ENCODE measurements at regions not wholly inside any gene's neighbourhood (a gene's known extent, or its start where the extent isn't known, plus 50 kb on each side); places are given as distances from the start of the nearest gene placed in this dataset.

- DNase-seq (ENCODE audit: low read depth, low spot score) = peak; percentile 69
Observed at GRCh38 chr4:115356176-115356575, 242.8 kb upstream of the NDST4 start.

- no peak for DNase-seq (ENCODE audit: low read depth, low spot score)
Observed at GRCh38 chr4:115355329-115355728, 241.9 kb upstream of the NDST4 start.

DNA sequence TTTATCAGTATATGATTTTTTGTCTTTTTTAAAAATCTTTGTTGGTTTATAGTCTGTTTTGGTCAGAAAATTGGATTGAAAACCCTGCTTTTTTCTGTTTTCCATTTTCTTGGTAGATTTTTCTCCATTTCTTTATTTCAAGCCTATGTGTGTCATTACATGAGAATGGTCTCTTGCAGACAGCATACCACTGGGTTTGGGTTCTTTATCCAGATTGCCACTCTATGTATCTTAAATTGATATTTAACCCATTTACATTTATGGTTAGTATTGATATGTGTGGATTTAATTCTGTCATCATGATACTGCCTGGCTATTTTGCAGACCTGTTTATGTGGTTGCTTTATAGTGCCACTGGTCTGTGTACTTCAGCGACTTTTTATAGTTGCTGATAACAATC lies 239.9 kb upstream of the NDST4 start:
- DNase-seq (ENCODE audit: low read depth, low spot score) = no peak

- DNase-seq (ENCODE audit: low read depth, low spot score) = no peak
Observed at GRCh38 chr4:115343171-115343570, 229.8 kb upstream of the NDST4 start.

DNA sequence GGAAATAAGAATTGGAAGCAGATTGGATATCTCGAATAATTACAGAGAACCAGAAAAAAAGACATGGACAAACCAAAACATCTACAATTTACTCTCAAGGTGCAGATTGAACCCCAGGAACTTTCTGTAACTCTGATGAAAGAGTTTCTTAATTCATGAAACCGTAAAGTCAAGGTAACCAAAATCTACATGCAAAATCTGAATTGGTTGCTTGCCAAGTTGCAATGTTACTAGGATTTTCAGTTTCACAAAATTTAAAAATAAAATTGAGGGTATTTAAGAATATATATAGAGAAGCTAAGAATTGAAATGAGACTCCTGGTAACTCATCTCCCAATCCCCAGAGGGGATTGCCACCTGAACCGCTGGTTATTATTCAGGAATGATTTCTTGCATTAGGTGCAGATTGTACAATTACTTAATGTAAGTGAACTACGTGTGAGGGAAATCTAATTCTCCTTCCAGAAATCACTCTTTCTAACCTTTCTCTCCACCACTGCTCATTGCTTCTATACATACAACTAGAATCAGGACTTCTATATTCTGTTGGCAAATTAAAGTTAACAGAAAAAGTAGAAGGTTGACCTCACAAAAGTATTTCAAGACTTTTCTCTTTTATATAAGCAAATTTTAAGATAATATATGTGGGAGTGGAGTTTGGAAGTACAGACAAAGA lies 221.5 kb upstream of the NDST4 start:
- DNase-seq (ENCODE audit: low read depth, low spot score) = no peak

GRCh38 chr4:115332078-115332477 lies 218.7 kb upstream of the NDST4 start:
- DNase-seq (ENCODE audit: low read depth, low spot score) = no peak

DNA sequence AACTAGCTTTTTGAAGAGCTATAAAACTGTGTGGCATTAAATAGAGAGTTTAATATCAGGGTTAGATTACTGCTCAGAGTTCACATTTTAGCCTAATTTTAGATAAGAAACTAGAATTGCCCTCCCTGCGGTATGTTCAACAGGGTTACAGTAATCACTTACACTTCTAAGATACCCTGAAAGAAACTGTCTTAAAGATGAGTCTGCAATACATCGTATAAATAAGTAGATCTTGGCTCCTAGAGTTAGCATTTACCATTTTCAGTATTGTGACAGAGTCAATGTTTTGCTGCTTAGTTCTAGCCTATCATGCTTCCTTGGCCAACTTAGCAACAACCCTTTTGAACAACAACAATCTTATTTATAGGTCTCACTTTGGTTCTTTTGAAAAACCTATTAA lies 217.8 kb upstream of the NDST4 start:
- no peak for DNase-seq (ENCODE audit: low read depth, low spot score)

GRCh38 chr4:115325836-115326235 lies 212.4 kb upstream of the NDST4 start:
- peak; percentile 31 for DNase-seq (ENCODE audit: low read depth, low spot score)

DNA sequence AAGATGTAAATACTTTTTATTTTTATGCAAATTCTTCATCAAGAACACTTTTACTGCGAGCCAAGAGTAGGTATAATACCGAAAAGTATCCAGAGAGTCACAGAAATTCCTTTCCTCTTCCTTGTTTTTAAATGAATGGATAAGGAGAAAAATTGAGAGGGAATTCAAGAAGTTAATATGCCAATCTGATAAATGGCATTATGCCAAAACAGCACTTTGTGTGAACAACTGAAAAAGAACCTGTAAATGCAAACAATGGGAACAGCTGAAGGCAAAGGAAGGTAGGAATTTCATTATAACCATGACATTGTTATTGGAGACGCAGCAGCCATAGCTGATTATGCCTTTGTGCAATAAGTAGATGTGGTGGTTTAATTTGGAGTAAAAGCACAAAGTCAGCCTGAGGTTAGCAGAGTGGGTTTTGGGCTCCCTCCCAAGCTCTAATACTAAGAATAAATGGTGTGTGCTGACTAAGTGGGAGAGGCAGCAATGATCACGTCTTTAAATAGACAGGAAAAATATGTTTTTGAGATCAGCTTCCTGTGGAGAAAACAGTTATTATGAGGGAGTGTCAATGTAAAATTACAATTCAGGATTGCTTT lies 209.8 kb upstream of the NDST4 start:
- DNase-seq (ENCODE audit: low read depth, low spot score) = peak; percentile 52

DNA sequence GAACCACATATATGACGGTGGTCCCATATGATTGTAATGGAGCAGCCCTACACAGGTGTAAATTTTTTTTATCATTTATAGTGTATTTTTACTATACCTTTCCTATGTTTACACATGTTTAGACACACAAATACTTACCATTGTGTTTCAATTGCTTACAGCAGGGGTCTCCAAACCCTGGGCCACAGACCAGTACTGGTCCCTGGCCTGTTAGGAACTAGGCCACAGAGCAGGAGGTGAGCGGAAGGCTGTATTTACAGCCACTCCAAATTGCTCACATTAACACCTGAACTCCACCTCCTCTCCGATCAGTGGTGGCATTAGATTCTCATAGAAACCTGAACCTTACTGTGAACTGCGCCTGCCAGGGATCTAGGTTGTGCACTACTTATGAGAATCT lies 201.8 kb upstream of the NDST4 start:
- no peak for DNase-seq (ENCODE audit: low read depth, low spot score)

GRCh38 chr4:115310641-115311040 lies 197.2 kb upstream of the NDST4 start:
- DNase-seq (ENCODE audit: low read depth, low spot score) = no peak

- DNase-seq (ENCODE audit: low read depth, low spot score) = no peak
Observed at GRCh38 chr4:115294717-115295116, 181.3 kb upstream of the NDST4 start.

- DNase-seq (ENCODE audit: low read depth, low spot score) = no peak
Observed at GRCh38 chr4:115293093-115293462, 179.7 kb upstream of the NDST4 start.

GRCh38 chr4:115292320-115293092 lies 179.1 kb upstream of the NDST4 start:
- no peak for DNase-seq (ENCODE audit: low read depth, low spot score)

- DNase-seq (ENCODE audit: low read depth, low spot score) = no peak
Observed at GRCh38 chr4:115287426-115287825, 174.0 kb upstream of the NDST4 start.

DNA sequence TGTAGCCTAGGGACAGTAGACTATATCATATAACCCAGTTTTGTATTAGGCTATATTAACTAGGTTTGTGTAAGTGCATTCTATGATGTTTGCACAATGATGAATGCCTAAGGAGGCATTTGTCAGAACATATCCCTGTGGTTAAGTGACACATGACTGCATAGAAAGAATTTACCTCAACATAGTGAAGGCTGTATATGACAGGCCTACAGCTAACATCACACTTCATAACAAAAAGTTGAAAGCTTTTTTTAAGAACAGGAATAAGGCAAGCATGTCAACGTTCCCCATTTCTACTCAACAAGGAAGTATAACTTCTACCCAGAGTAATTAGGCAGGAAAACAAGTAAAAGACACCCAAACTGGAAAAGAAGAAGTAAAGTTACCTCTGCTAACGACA lies 165.9 kb upstream of the NDST4 start:
- peak; percentile 5 for DNase-seq (ENCODE audit: low read depth, low spot score)

- DNase-seq (ENCODE audit: low read depth, low spot score) = no peak
Observed at GRCh38 chr4:115278830-115279229, 165.4 kb upstream of the NDST4 start.

GRCh38 chr4:115275615-115276014 lies 162.2 kb upstream of the NDST4 start:
- DNase-seq (ENCODE audit: low read depth, low spot score) = no peak

DNA sequence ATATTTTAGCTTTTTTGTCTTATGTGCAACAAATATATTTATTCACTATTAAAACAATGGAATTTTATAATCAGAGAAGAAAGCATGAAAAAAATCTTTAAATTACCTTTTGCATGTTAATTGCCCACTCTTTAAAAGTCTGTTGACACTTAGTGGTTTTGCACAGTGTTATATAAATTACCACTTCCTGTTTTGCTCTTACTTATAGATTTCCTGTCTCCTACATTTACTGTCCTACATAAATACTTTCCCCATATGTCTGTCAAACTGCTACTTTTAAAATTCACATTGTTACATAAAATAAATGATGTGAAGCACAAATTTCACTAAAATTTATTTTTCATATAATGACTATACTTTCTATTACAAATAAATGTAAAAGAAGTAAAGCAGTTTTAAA lies 161.1 kb upstream of the NDST4 start:
- DNase-seq (ENCODE audit: low read depth, low spot score) = no peak

DNA sequence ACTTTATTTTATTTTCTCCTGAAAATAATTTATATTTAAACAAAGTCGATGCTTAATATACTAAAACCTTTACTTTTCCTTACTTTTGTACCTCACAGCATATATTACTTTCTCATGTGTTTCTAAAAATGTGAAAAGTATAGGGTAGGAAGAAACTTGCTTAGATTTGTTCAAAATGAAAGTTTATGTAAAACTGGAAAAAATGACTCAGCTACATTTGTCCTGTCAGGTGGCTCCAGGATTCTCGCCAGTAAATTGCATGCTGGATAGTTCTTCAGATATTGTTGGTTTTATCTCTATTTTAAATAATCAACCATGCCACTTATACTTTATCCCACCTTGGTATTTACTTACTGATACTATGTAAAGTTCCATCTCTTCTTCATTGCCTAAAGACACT lies 159.2 kb upstream of the NDST4 start:
- no peak for DNase-seq (ENCODE audit: low read depth, low spot score)

DNA sequence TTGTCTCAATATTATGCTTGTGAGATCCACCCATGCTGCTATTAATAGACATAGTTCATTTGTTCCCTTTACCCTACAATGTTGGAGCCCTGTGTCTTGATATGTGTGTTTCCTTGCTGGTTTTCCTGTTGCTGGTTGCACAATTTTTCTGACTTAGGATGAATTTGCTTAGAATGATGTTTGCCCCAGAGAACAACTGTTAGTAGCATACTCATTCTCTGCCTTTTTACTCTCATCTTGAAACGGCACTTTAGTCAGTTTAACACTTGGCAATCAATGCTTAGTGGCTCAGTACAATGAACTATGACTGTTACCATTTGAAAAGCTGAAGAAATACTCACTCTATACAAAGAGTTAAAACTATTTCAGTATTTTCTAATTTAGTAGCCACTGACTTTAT lies 158.8 kb upstream of the NDST4 start:
- DNase-seq (ENCODE audit: low read depth, low spot score) = no peak

DNA sequence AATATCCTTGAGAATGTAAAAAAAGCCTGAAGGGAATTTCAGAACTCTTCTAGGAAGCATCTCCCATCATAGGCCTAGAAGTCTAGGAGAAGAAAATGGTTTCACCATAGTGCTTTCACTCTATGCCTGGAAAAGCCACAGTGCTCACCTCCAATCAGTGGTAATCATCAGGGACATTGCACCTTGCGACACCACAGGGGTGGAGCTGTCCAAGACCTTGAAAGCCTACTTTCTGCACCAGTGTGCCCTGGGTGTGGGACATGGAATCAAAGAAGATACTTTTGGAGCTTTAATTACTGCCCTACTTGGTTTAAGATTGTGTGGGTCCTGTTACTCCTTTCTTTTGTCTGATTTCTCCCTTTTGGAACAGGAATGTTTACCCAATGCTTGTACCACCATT lies 146.8 kb upstream of the NDST4 start:
- DNase-seq (ENCODE audit: low read depth, low spot score) = no peak

DNA sequence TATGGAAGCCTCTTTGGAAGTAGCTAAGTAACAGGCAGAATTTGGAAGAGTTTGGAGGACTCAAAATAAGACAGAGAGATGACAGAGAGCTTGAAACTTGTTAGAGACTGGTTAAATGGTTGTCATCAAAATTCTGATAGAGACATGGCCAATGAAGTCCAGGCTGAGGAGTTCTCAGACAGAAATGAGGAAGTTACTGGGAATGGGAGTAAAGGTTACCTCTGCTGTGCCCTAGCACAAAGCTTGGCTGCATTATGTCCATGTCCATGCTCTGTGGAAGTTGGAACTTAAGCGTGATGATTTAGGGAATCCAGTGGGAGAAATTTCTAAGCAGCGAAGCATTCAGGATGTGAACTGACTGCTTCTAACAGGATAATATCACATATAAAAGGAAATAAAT lies 146.2 kb upstream of the NDST4 start:
- no peak for DNase-seq (ENCODE audit: low read depth, low spot score)

All from astrocyte of the hippocampus (primary cell).